ENCODE measurements at regions not wholly inside any gene's neighbourhood (a gene's known extent, or its start where the extent isn't known, plus 50 kb on each side); places are given as distances from the start of the nearest gene placed in this dataset.
"Not testable (repeated sequence)": the region's sequence is repeated elsewhere in the genome, so short reads cannot be mapped to it uniquely, and the experiment has no call there.

- no peak overlapping the region for H3K4me3 ChIP-seq (ENCODE audit: low read length)
- no peak for TF ChIP-seq ZNF274 (IDR thresholded peaks at IDR 0.05; ENCODE audit: low read depth, low read length)
These were observed 186.3 kb downstream of the ALG10 start for GRCh38 chr12:34208331-34209258.

GRCh38 chr12:34209259-34209835, 187.1 kb downstream of the ALG10 start:
- no peak for TF ChIP-seq ZNF274 (IDR thresholded peaks at IDR 0.05; ENCODE audit: low read depth, low read length)
- no peak overlapping the region for H3K4me3 ChIP-seq (ENCODE audit: low read length)

GRCh38 chr12:34210183-34210582, 187.9 kb downstream of the ALG10 start:
- no peak overlapping the region for H3K4me3 ChIP-seq (ENCODE audit: low read length)
- no peak for TF ChIP-seq ZNF274 (IDR thresholded peaks at IDR 0.05; ENCODE audit: low read depth, low read length)

- no peak for TF ChIP-seq ZNF274 (IDR thresholded peaks at IDR 0.05; ENCODE audit: low read depth, low read length)
- no peak overlapping the region for H3K4me3 ChIP-seq (ENCODE audit: low read length)
These were observed 188.6 kb downstream of the ALG10 start for GRCh38 chr12:34210689-34211530.

- no peak overlapping the region for H3K4me3 ChIP-seq (ENCODE audit: low read length)
- TF ChIP-seq ZNF274 (IDR thresholded peaks at IDR 0.05; ENCODE audit: low read depth, low read length), result no peak
These were observed 190.4 kb downstream of the ALG10 start for GRCh38 chr12:34212651-34213050.

- no peak overlapping the region for H3K4me3 ChIP-seq (ENCODE audit: low read length)
- no peak for TF ChIP-seq ZNF274 (IDR thresholded peaks at IDR 0.05; ENCODE audit: low read depth, low read length)
These were observed 191.7 kb downstream of the ALG10 start for GRCh38 chr12:34214011-34214410.

- TF ChIP-seq ZNF274 (IDR thresholded peaks at IDR 0.05; ENCODE audit: low read depth, low read length), result no peak
- no peak overlapping the region for H3K4me3 ChIP-seq (ENCODE audit: low read length)
These were observed 193.1 kb downstream of the ALG10 start for GRCh38 chr12:34215213-34215892.

- TF ChIP-seq ZNF274 (IDR thresholded peaks at IDR 0.05; ENCODE audit: low read depth, low read length), result no peak
- no peak overlapping the region for H3K4me3 ChIP-seq (ENCODE audit: low read length)
These were observed 193.6 kb downstream of the ALG10 start for GRCh38 chr12:34215893-34216285.

- no peak for TF ChIP-seq ZNF274 (IDR thresholded peaks at IDR 0.05; ENCODE audit: low read depth, low read length)
- no peak overlapping the region for H3K4me3 ChIP-seq (ENCODE audit: low read length)
These were observed 195.4 kb downstream of the ALG10 start for GRCh38 chr12:34217660-34218059.

GRCh38 chr12:34218193-34219045, 196.1 kb downstream of the ALG10 start:
- peak overlapping the region; percentile 64; the same call in 1 of the 2 replicates for H3K4me3 ChIP-seq (ENCODE audit: low read length)
- TF ChIP-seq ZNF274 (IDR thresholded peaks at IDR 0.05; ENCODE audit: low read depth, low read length), result no peak

- peak overlapping the region; percentile 64; the same call in 1 of the 2 replicates for H3K4me3 ChIP-seq (ENCODE audit: low read length)
- no peak for TF ChIP-seq ZNF274 (IDR thresholded peaks at IDR 0.05; ENCODE audit: low read depth, low read length)
These were observed 196.9 kb downstream of the ALG10 start for GRCh38 chr12:34219046-34219770.

GRCh38 chr12:34220079-34220478, 197.8 kb downstream of the ALG10 start:
- H3K4me3 ChIP-seq (ENCODE audit: low read length), result not testable (repeated sequence)

Measured in GM08714 (cell line).